ENCODE measurements at regions not wholly inside any gene's neighbourhood (a gene's known extent, or its start where the extent isn't known, plus 50 kb on each side); places are given as distances from the start of the nearest gene placed in this dataset.

GRCh38 chr5:32942225-32942989 is 231.3 kb downstream of the NPR3 start:
- TF ChIP-seq, protein P1, sequence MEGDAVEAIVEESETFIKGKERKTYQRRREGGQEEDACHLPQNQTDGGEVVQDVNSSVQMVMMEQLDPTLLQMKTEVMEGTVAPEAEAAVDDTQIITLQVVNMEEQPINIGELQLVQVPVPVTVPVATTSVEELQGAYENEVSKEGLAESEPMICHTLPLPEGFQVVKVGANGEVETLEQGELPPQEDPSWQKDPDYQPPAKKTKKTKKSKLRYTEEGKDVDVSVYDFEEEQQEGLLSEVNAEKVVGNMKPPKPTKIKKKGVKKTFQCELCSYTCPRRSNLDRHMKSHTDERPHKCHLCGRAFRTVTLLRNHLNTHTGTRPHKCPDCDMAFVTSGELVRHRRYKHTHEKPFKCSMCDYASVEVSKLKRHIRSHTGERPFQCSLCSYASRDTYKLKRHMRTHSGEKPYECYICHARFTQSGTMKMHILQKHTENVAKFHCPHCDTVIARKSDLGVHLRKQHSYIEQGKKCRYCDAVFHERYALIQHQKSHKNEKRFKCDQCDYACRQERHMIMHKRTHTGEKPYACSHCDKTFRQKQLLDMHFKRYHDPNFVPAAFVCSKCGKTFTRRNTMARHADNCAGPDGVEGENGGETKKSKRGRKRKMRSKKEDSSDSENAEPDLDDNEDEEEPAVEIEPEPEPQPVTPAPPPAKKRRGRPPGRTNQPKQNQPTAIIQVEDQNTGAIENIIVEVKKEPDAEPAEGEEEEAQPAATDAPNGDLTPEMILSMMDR (conservative IDR thresholded peaks at IDR 0.05; ENCODE audit: low read depth in 2 of 2): peak; percentile 71 to 72
- TF ChIP-seq EZH2phosphoT487 (IDR thresholded peaks at IDR 0.05; ENCODE audit: unreplicated experiment): no peak
- no peak for TF ChIP-seq EZH2 (IDR thresholded peaks at IDR 0.05; ENCODE audit: low read depth, unreplicated experiment)
- TF ChIP-seq, protein P2, sequence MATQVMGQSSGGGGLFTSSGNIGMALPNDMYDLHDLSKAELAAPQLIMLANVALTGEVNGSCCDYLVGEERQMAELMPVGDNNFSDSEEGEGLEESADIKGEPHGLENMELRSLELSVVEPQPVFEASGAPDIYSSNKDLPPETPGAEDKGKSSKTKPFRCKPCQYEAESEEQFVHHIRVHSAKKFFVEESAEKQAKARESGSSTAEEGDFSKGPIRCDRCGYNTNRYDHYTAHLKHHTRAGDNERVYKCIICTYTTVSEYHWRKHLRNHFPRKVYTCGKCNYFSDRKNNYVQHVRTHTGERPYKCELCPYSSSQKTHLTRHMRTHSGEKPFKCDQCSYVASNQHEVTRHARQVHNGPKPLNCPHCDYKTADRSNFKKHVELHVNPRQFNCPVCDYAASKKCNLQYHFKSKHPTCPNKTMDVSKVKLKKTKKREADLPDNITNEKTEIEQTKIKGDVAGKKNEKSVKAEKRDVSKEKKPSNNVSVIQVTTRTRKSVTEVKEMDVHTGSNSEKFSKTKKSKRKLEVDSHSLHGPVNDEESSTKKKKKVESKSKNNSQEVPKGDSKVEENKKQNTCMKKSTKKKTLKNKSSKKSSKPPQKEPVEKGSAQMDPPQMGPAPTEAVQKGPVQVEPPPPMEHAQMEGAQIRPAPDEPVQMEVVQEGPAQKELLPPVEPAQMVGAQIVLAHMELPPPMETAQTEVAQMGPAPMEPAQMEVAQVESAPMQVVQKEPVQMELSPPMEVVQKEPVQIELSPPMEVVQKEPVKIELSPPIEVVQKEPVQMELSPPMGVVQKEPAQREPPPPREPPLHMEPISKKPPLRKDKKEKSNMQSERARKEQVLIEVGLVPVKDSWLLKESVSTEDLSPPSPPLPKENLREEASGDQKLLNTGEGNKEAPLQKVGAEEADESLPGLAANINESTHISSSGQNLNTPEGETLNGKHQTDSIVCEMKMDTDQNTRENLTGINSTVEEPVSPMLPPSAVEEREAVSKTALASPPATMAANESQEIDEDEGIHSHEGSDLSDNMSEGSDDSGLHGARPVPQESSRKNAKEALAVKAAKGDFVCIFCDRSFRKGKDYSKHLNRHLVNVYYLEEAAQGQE (IDR thresholded peaks at IDR 0.05; ENCODE audit: unreplicated experiment): no peak
- TF ChIP-seq POLR2AphosphoS5 (IDR thresholded peaks at IDR 0.05; ENCODE audit: low read depth): no peak

All from GM23338 (cell line).